Amygdala (tissue), 56 donors: ENCODE measurements at regions not wholly inside any gene's neighbourhood (a gene's known extent, or its start where the extent isn't known, plus 50 kb on each side); places are given as distances from the start of the nearest gene placed in this dataset.

Experiments
- DNase-seq, 56 donors: peaks; one replicate each; lab custom pipeline; 2025; lab: John Stamatoyannopoulos, UW

DNA sequence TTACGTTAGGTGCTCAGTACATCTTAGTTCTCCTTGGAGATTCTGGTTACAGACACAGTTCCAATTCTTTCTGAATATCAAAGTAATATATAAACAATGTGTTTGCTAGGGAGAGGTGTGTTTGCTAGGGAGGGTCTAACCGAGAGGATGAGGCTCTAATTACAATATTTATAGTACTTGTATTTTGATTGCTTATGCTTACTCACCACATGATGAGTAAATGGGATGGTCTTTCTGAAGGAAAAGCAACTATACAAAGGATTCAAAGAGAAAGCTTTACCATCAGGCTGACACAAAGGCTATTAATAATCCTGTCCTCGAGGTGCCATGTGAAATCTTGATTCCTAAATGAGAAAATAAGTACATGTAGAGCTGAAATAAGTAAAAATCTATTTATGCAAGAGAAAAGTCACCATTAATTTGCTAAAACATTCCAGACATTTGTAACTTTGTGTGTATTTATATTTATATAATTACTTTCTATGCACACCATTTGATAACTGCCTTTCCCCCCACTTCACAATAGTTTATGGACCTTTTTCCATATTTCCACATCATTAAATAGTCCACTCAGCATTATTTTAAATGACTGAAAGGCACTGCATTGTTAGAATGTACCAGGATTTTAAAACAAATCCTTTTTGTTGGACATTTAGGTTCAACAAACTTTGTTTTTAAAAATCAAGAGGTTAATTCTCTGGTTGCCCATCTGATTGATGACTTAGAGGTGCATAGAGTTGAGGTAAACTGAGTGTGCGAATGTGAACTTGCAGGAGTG is 94.5 kb upstream of the FN1 start:
- DNase-seq = no peak

DNA sequence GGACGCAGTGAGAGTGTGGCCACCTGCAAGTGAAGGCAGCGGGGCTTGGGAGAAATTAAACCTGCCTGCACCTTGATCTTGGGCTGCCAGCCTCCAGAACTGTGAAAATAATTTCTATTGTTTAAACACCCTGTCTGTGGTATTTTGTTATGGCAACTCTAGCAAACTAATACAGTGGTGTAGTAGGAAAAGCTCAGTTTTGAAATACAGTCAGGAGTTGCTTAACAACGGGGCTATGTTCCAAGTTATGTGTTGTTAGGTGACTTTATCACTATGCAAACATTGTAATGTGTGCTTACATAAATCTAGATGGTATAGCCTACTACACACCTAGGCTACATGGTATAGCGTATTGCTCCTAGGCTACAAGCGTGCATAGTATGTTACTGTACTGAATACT is 93.4 kb upstream of the FN1 start:
- no peak for DNase-seq

DNA sequence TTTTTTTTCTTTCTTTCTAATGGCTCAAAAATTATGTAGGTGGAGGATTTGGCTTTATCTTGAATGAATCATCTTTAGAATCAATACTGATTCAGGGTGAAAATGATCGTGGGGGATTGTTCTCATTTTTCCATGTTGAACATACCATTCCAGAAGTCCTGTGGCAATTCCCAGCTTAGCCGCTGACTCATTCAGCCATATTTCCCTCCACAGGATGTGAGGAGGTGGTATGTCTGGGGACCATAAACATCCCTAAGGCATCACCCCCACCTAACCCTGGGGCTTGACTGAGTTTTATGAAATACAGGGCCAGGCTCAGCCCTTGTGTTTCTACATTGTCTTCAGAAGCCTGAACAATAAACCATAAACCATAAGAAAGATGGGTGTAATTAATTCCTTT is 92.7 kb upstream of the FN1 start:
- no peak for DNase-seq

DNA sequence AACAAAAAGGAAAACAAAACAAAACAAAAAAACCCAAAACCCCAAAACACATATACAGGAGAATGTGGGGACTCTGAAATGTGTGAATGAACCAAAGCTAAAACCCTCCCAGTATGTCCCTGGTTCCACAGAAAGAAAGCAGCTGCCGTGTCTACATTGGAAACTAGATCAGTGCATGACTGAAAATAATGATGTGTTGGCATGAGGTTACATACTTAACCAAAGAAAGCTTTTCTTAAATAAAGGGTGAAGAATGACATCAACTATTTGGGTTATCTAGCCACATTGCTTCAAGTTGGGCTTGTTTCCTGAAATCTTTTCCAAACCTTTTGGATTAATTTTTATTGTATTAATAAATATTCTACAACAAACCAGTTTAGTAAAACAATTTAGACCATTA is 91.9 kb upstream of the FN1 start:
- DNase-seq = no peak

DNA sequence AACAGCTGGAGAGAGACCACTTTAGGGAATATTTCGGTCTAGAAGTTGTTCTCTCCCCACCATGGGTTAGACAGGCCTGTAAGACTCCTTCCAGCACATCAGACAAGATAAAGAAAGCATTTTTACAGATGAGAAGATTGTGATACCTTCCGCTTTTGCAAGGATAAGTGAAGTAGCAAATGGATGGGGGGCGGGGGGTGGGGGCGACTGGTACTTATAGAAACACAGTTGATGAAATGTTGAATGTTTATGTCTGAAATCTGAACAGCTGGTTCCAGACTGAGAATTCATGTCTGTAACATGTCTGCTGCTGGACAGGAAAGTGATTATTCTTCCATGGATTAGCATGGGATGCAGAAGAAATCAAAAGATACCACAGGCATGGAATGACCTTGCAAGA is 90.5 kb upstream of the FN1 start:
- DNase-seq = no peak

DNA sequence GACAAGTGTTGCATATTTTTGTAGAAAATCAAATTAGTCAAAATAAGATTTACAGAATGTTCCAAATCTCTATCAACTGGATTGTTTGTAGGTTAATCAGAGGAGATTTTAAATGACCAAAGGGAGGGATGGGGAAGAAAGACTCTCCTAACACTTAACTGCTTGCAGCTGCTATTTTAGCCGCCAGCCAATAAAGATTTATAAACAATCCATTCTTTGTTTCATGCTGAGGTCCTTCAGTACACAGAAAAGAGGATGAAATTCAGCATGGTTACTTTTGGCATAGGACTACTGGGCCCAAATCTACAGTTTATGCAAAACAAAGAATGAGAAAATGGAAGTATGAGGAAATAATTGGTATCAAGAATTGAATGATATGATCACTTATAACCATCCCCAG is 86.4 kb upstream of the FN1 start:
- DNase-seq = peak in 1 of 56 donors; percentile 10

DNA sequence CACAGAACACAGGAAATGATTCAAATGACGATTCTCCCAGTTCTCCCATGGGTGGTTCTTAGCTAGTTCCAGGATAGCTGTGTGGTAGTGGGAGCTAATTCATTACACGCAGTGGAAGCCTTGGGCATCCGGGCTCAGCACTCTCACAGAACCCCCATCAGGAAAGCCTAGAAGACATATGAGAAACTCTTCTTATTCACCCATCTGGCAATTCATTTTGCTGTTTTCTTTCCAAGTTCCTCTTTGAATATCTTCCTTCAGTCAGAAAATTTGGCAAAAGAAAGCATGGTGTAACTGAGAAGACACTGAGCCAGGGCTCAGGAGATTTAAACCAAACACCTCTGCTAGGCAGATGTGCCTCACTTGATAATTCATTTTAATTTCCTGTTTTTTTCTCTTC is 85.2 kb upstream of the FN1 start:
- DNase-seq = no peak

DNA sequence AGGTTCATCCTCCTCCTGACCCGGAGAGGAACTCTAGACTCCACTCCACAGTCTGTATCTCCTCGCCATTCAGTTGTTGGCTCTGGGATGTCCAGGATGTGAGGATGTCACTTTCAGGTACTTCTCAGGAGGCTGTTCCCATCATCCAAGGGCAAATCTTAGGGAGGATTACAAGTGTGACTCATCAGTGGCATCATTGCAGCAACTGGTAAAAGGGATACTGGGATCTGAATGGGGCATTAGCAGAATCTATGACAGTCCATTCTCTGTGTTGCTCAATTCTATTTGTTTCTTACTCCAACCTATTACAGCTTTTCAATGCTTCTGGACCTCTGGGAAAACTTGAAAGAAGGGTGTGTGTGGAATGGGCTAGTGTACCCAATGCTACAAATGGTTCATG is 81.5 kb upstream of the FN1 start:
- DNase-seq = no peak

DNA sequence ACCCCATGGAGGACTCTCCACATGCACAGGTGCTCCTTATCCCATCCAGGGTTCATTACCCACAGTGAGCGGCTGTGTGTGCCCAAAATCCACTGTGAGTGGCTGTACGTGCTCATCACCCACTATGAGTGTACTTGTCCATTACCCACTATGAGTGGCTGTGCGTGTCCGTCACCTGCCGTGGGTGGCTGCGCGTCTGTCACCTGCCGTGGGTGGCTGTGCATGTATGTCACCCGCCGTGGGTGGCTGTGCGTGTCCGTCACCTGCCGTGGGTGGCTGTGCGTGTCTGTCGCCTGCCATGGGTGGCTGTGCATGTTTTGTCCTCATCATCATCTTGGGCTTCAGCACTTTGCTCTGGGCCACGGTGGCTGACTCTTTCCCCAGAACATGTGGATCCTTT is 78.6 kb upstream of the FN1 start:
- no peak for DNase-seq

DNA sequence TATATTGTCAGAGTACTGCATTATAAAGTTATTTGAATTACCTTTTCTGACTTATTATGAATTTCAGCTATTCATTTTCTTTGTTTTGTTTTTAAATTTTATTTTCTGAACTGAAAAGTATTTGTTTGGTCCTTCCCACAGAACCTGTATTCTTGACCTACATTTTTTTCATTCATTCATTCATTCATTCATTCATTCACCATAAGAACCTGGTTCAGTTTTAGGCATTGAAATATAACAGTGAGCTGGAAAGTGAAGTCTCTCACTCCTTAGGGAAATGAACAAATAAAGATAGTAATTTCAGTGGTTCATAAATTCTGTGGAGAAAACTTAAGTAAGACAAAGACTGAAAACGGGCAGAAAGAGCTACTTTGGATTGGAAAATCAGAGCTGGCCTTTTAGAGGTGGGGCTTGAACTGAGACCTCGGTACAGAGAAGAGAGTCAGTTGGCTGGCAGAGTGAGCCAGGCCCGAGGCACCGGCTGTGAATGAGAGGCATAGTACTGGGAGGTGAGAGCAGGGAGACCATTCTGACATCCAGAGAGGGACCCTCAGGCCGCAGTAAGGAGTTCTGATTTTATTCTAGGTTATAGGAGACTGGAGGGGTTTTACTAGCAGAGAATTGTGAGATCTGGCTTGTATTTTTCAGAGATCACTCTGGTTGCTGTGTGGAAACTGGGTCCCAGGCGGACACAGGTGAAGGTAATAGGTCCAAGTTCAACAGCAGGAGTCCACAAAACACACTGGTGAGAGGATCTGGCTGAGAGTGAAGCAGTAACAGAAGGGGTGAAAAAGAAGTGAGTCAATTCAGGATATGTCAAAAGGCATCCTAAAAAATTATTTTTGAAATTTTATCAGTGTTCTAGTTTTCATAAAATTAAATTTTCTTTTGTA is 75.8 kb upstream of the FN1 start:
- no peak for DNase-seq

DNA sequence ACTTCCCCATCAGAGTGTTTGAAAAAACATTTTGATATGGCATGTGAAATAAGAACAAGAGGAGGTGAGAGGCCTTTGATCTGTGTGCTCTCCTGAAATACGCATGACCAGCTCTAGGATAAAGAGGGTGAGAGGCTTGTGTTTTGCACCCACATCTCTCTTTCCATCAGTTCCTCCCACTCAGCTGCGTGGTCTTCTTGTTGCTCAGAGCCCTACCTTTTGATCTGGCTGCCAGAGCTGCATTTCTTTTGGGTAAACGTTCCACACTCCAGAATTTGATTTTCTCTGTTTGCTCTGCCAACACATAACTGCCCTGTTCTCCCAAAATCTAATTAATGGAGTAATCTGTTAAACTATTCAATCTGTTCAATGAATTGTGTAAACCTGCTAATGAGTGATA is 72.0 kb upstream of the FN1 start:
- DNase-seq = no peak

DNA sequence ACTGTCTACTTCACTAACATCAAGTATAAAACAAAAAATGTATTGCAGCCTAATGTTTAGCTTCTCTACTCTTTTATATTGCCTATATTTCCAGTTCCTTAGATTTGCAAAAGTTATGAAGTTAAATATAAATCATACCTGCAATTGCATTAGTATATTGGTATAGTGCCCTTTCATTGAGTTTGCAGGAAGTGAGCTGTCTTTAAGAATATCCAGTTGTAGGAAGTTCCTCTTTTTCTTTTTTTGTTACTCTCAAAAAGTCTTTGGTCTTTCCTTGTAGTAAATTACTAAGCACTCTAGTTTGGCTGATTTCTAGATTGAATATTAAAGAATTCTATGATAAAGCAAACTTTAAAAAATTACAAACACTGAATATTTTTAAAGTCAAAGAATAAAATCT is 71.3 kb upstream of the FN1 start:
- no peak for DNase-seq

DNA sequence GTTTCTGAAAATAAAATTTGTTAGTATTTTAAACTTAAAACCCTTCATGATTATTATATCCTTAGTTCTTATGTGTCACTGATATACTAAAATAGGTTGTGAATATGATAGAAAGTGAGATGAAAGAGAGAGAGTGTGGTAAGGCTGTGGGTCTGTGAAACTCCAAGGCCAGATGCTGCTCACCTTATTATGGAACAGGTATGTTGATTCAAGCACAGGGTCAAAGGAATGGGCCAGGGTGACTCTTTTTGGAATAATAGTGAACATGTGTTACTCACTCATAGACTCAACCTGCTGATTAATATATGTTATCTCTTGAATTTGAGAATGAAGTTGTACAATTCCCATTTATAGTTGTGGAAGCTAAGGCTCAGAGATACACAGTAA is 70.7 kb upstream of the FN1 start:
- DNase-seq = no peak

DNA sequence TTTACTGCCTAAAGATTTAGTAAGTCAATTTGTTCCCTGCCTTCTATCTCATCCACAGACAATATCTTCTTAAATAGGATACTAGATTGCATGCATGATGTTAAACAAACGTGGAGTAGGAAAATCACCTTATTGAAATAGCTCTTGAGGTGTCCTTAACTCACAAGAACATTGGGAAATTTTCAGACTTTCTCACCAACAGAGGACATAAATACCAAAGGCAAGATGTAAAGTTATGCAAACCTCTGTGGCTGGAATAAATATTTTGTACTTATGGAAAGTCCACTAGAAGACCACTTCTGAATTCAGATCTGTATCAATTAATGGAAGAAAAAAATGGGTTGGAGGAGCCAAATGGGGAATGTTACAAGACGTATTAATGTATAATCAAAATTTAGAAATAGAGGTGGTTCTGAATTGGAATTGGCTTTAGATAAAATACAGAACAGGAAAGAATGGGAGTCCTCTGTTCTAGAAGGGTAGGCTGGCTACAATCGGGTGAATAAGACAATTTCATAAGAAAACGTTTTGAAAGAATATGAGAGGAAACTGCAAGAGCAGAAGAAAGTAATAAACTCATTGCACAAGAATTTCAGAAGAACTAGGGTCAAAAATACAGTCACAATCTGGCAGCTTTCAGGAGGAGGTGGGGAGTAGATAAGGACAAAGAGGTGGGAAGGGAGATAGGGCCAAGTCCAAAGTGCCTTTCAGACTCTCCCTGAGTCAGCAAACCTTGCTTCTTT is 69.3 kb upstream of the FN1 start:
- no peak for DNase-seq

DNA sequence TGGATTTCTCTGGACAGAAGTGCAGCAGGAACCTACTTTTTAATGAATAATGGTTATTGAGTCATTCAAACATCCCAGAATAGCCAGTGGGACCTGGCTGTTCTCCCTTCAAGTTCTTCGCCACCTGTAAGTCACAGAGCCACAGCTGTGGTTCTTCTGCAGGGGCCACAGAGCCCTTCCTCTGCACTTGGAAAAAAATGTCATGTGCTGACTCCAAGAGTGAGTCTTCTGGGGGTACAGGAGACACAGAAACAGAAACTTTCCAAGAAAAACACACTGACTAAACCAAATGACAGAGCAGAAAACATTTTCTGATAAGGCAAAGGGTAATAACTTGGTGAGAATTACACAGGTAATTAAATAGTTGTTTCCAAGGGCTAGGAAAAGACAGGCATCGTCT is 68.7 kb upstream of the FN1 start:
- DNase-seq = no peak

DNA sequence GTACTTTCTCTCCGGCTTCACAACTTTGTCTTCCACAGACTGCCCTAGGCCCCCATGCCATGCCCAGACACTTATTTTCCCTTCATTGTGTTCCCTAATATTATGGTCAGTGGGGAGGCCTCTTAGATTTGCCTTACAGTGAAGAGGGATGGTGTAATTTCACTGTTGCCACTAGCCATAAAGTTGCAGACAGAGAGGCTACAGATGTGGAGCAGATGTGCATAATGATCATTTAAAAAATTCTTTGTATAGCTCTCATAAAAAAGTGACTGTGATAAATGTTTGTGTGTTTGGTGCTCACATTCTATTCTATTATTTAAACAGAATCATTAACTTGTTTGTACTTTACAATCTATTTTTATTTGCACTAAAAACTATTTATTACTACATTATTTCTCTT is 67.5 kb upstream of the FN1 start:
- no peak for DNase-seq

DNA sequence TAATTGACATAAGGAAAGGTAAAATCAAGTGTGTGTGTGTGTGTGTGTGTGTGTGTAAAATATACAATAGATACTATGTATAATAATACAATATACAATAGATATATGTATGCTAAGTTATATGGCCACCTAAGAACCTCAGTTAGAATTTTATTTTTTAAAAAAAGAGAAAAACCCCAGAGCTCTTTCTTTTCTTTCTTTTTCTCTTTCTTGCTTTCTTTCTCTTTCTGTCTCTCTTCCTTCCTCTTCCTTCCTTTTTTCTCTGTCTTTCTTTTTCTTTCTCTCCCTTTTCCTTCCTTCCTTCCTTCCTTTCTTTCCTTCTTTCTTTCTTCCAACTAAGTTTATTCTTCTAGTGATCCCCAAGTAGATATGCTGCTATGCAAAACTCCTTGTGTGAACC is 64.6 kb upstream of the FN1 start:
- DNase-seq = no peak

DNA sequence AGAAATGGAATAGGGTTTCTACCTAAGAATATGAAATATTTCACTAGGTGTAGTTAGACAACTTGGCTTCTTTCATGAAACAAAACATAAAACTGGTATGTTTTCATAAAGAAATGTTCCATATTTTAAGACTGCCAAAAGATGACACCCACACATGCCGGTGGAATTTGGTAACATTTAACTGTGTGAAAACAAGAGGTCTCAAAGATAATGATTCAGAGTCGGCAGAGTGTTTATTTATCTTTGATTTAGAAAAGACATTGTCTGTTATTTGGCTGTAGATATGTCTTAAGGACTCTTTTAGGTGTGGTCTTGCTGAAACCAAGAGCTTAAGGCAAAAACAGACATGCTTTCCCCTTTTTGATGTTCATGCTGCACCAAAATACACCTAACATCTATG is 63.5 kb upstream of the FN1 start:
- no peak for DNase-seq

DNA sequence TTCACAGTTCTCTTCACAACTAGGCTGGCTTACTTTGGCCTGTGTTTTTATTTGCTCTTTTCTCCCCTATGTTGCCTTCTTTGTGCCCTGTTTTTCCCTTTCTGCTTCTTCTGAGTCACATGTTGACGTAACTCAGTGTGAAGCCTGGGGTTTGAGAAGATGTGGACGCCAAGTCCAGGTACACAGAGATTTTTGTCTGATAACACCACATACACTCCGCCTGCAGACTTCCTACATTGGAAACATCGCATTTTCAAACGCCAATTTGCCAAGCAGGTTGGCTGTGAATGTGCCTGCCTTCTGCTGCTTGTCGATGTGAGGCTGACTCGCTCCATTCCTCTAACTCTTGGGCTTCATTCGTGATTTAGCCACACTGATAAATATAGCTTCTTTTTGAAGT is 62.6 kb upstream of the FN1 start:
- DNase-seq = peak in 8 of 56 donors; percentile 1 to 29 (median 6)

DNA sequence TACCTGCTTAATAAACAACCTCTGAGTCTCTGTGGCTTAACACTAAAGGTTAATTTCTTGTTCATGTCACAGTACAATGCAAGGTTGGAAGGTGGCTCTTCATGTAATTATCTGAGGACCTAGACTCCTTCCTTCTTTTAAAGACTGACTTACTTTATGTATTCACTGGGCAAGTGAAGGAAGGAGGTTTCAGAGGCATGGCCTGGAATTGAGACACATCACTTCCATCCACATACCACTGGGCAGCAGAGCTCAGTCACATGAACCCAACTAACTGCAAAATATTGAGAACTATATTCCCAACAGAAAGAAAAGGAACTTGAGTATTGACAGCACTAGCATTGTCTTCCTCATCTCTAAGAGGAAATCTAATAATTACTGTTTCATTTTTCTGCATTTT is 57.5 kb upstream of the FN1 start:
- DNase-seq = no peak

DNA sequence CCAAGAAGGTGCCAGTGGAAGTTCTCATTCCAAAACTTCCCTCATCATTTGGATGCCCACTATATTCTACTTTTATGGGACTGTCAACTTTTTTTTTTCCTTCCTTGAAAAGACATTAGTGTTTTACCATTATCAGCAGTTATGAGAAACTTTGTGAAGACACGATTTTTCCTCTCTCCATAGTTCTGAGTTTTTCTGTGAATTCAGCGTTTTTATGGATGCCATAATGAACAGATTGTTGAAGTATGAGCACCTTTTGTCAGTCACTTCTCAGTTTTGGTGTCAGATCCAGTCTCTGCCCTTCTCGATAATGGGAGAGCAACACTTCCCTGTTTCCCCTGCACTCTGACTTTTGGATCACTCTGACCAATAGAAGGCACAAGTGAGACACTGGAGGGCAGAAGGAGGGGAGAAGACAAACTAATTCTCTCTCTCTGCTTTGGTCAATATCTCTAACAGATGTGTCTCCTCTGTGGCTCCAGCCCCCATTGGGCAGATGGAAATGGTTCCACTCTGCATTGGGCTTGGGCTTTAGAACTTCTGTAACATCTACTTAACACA is 53.5 kb upstream of the FN1 start:
- no peak for DNase-seq
